Hepatocyte (in vitro differentiated cells): ENCODE measurements at regions not wholly inside any gene's neighbourhood (a gene's known extent, or its start where the extent isn't known, plus 50 kb on each side); places are given as distances from the start of the nearest gene placed in this dataset.
"Not testable (repeated sequence)": the region's sequence is repeated elsewhere in the genome, so short reads cannot be mapped to it uniquely, and the experiment has no call there.

Source experiments
- DNase-seq: peaks from one replicate; pipeline ENCODE4 v3.0.0-alpha.2; 2016; ENCODE audit warnings: low spot score
- H2AFZ ChIP-seq: fragments of 200-600 bp; sonication (generic); 2 replicates; pipeline ENCODE4 v1.6.0; 2016; ENCODE audit warnings: antibody characterized with exemption, mild to moderate bottlenecking
- H3K27ac ChIP-seq: fragments of 200-600 bp; sonication (generic); 2 replicates; pipeline ENCODE4 v1.5.1; 2016; ENCODE audit warnings: mild to moderate bottlenecking
- H3K27me3 ChIP-seq: fragments of 200-600 bp; sonication (generic); 2 replicates; pipeline ENCODE4 v1.6.1; 2016
- H3K36me3 ChIP-seq: fragments of 200-600 bp; sonication (generic); replicated peaks from 2 replicates; pipeline ENCODE4 v1.5.1; 2016; ENCODE audit warnings: low read depth; ENCODE audit not compliant: insufficient read depth
- H3K4me1 ChIP-seq: fragments of 200-600 bp; sonication (generic); 2 replicates; pipeline ENCODE4 v1.5.1; 2016; ENCODE audit warnings: mild to moderate bottlenecking, moderate library complexity; ENCODE audit not compliant: insufficient read depth
- H3K4me2 ChIP-seq: fragments of 200-600 bp; sonication (generic); 2 replicates; pipeline ENCODE4 v1.6.0; 2016
- H3K4me3 ChIP-seq: fragments of 200-600 bp; sonication (generic); 2 replicates; pipeline ENCODE4 v1.5.1; 2016; ENCODE audit warnings: mild to moderate bottlenecking
- H3K79me2 ChIP-seq: fragments of 200-600 bp; sonication (generic); 2 replicates; pipeline ENCODE4 v1.6.0; 2017; ENCODE audit warnings: mild to moderate bottlenecking
- H3K9me2 ChIP-seq: fragments of 200-600 bp; sonication (generic); replicated peaks from 2 replicates; pipeline ENCODE4 v1.6.0; 2017; ENCODE audit warnings: mild to moderate bottlenecking; ENCODE audit not compliant: insufficient read depth
- H3K9me3 ChIP-seq: fragments of 200-600 bp; sonication (generic); 2 replicates; pipeline ENCODE4 v1.5.1; 2016; ENCODE audit warnings: low read depth, mild to moderate bottlenecking
- H4K20me1 ChIP-seq: fragments of 200-600 bp; sonication (generic); 2 replicates; pipeline ENCODE4 v1.6.0; 2016; ENCODE audit warnings: mild to moderate bottlenecking; ENCODE audit not compliant: insufficient read depth, poor library complexity, severe bottlenecking
- EZH2 ChIP-seq: fragments of 200-600 bp; sonication (generic); IDR thresholded peaks from 2 replicates; pipeline ENCODE4 v1.6.1; 2016; ENCODE audit warnings: antibody characterized with exemption, mild to moderate bottlenecking, borderline replicate concordance
- EZH2phosphoT487 ChIP-seq: fragments of 200-600 bp; sonication (generic); IDR thresholded peaks from one replicate; pipeline ENCODE4 v1.6.1; 2018; ENCODE audit warnings: antibody characterized with exemption, mild to moderate bottlenecking, low read depth, moderate library complexity; ENCODE audit not compliant: unreplicated experiment, severe bottlenecking
- WGBS: methylation state at CpG from one replicate; pipeline ENCODE4 v1.1.6; 2016; ENCODE audit warnings: low lambda C conversion rate; ENCODE audit errors: missing lambda C conversion rate; 5-methylcytosine and 5-hydroxymethylcytosine counted together
- TF ChIP-seq, protein P1 (sequence below): fragments of 200-600 bp; sonication (generic); IDR thresholded peaks from 2 replicates; pipeline ENCODE4 v1.5.1; 2016; ENCODE audit warnings: antibody characterized with exemption, mild to moderate bottlenecking; ENCODE audit not compliant: poor library complexity

GRCh38 chr5:34465301-34465700 lies 190.8 kb upstream of the RAI14 start:
- peak overlapping the region; percentile 52 for H2AFZ ChIP-seq

GRCh38 chr5:34466519-34467388 lies 189.4 kb upstream of the RAI14 start:
- not testable (repeated sequence) for H3K36me3 ChIP-seq, H3K9me2 ChIP-seq, H3K27me3 ChIP-seq, H4K20me1 ChIP-seq, H3K4me3 ChIP-seq, H3K4me1 ChIP-seq, H3K9me3 ChIP-seq, H3K79me2 ChIP-seq
- peak; percentile 23 for DNase-seq
- peak overlapping the region; percentile 69 for H3K27ac ChIP-seq
- WGBS, result 62% methylated on average over 6 of the region's 6 CpGs
- peak overlapping the region; percentile 68 for H3K4me2 ChIP-seq
- H2AFZ ChIP-seq, result peak overlapping the region; percentile 52

More at GRCh38 chr5:34465301-34465700, 190.8 kb upstream of the RAI14 start:
- H3K9me2 ChIP-seq, H3K36me3 ChIP-seq, H3K4me1 ChIP-seq, H3K9me3 ChIP-seq, H4K20me1 ChIP-seq, H3K79me2 ChIP-seq, H3K27me3 ChIP-seq, H3K4me3 ChIP-seq: not testable (repeated sequence)
- WGBS, result 0% methylated on average over 4 of the region's 4 CpGs
- Histone ChIP-seq H3K4me2 (peak overlapping the region; percentile 68), H3K27ac (peak overlapping the region; percentile 69)
- TF ChIP-seq, protein P1, sequence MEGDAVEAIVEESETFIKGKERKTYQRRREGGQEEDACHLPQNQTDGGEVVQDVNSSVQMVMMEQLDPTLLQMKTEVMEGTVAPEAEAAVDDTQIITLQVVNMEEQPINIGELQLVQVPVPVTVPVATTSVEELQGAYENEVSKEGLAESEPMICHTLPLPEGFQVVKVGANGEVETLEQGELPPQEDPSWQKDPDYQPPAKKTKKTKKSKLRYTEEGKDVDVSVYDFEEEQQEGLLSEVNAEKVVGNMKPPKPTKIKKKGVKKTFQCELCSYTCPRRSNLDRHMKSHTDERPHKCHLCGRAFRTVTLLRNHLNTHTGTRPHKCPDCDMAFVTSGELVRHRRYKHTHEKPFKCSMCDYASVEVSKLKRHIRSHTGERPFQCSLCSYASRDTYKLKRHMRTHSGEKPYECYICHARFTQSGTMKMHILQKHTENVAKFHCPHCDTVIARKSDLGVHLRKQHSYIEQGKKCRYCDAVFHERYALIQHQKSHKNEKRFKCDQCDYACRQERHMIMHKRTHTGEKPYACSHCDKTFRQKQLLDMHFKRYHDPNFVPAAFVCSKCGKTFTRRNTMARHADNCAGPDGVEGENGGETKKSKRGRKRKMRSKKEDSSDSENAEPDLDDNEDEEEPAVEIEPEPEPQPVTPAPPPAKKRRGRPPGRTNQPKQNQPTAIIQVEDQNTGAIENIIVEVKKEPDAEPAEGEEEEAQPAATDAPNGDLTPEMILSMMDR, result peak; percentile 36
- peak; percentile 67 for DNase-seq

DNA sequence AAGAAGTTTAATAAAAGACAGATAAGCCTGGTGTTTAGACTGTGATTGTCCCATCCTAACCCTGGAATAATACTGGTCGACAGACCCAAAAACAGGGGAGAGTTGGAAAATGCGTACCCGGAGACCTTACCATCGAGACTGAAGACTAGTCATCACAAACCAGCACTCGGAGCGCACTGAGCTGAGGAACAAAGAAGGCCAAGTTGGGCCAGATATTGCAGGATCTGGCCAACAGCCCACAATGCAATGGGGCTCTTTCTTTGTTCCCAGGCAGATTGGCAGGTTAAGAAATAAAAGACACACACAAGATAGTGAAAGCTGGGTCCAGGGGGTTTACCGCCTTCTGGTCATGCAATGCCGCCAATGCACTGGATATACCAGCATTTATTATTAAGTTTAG lies 188.7 kb upstream of the RAI14 start:
- no peaks in the 10 kb centered on the region for H4K20me1 ChIP-seq
- DNase-seq, result no peak
- peak overlapping the region; percentile 52 for H3K27ac ChIP-seq
- no peaks in the 10 kb centered on the region for H3K9me2 ChIP-seq
- H3K9me3 ChIP-seq, result no peaks in the 10 kb centered on the region
- no peaks in the 10 kb centered on the region for H3K36me3 ChIP-seq
- no peak overlapping the region for H3K4me3 ChIP-seq
- H3K27me3 ChIP-seq, result no peaks in the 10 kb centered on the region
- no peak overlapping the region for H2AFZ ChIP-seq
- no peak overlapping the region for H3K4me2 ChIP-seq
- TF ChIP-seq EZH2 (no peak), EZH2phosphoT487 (no peak)
- TF ChIP-seq, protein P1, result no peak
- H3K79me2 ChIP-seq, result no peaks in the 10 kb centered on the region
- H3K4me1 ChIP-seq, result no peaks in the 10 kb centered on the region
- 83% methylated on average over 8 of the region's 8 CpGs for WGBS

GRCh38 chr5:34467984-34468383 lies 188.1 kb upstream of the RAI14 start:
- H2AFZ ChIP-seq, H3K9me3 ChIP-seq, H3K79me2 ChIP-seq, H3K36me3 ChIP-seq, H3K4me2 ChIP-seq, H3K4me1 ChIP-seq, H4K20me1 ChIP-seq, H3K27ac ChIP-seq, DNase-seq, H3K27me3 ChIP-seq, H3K9me2 ChIP-seq, H3K4me3 ChIP-seq: not testable (repeated sequence)
- WGBS, result 51% methylated on average over 3 of the region's 3 CpGs
